Activated CD4-positive, alpha-beta T cell treated with anti-CD3 and anti-CD28 coated beads for 1 hour (primary cell): ENCODE measurements at regions not wholly inside any gene's neighbourhood (a gene's known extent, or its start where the extent isn't known, plus 50 kb on each side); places are given as distances from the start of the nearest gene placed in this dataset.

Experiments
- DNase-seq: peaks from one replicate; pipeline ENCODE4 v3.0.0-alpha.2; 2020

DNA sequence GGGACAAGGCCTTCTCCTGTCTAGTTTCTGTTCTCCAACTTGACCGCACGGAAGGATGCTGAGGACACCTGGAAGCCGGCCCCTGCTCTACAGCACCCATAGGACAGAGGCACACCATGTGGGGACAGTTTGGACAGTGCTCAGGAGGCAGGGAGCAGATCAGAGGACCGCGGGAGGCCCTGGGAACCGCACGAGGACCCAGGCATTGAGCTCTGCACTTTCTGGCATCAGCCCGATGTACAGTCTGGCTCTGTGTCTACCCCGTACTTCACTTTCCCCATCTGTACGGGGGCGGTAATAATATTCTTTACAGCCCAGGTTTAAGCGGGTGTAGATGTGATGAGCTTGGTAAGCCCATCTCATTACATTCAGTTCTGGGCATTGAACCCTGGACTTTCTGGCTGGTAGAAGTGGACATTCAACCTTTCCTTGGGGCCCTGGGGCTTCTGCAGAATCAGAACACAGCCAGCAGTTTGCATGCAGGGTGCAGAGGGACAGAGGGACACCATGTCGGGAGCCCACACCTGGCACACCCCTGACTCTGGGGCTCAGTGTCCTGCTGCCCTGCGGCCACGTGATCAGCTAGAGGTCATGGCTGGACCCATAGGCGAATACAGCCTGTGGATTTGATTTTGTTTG, 258.7 kb downstream of the SEC14L1 start:
- DNase-seq, result no peak

DNA sequence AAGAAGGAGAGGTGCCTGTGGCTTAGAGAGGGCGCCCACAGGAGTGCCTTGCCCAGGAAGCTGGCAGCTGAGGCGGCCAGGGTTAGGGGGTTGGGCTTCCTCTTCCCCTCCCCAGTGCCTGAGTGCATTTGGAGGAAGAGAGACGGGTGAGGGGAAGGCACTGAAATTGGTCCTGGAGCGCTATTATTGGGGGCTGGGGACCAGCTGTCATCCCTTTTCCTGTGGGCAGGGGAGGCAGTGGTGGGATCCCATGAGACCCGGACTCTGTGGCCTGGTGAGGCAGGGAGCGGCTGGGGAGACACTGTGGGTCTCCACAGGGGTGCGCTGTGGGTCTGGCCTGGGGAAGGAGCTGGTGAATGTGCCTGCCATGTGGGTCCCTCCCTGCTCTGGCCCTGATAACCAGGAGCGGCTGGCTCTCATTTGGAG, 259.7 kb downstream of the SEC14L1 start:
- DNase-seq, result peak; percentile 71

DNA sequence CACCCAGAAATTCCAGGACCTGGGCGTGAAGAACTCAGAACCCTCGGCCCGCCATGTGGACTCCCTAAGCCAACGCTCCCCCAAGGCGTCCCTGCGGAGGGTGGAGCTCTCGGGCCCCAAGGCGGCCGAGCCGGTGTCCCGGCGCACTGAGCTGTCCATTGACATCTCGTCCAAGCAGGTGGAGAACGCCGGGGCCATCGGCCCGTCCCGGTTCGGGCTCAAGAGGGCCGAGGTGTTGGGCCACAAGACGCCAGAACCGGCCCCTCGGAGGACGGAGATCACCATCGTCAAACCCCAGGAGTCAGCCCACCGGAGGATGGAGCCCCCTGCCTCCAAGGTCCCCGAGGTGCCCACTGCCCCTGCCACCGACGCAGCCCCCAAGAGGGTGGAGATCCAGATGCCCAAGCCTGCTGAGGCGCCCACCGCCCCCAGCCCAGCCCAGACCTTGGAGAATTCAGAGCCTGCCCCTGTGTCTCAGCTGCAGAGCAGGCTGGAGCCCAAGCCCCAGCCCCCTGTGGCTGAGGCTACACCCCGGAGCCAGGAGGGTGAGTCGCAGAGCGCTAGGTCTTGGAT, 261.5 kb downstream of the SEC14L1 start:
- no peak for DNase-seq

DNA sequence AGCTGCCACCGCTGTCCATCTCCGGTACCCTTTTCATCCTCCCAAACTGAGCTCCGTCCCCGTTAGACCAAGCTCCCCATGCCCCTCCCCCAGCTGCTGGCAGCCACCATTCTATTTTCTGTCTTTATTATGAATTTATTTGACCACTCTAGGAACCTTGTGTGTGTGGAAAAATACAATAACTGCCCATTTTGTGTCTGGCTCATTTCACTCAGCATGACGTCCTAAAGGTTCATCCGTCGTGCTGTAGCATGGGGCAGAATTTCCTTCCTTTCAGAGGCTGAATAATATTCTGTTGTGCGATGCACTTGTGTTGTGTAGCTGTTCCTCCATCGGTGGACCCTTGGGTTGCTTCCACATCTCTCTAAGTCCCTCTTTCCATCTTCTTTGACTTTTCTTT, 263.1 kb downstream of the SEC14L1 start:
- DNase-seq, result no peak

DNA sequence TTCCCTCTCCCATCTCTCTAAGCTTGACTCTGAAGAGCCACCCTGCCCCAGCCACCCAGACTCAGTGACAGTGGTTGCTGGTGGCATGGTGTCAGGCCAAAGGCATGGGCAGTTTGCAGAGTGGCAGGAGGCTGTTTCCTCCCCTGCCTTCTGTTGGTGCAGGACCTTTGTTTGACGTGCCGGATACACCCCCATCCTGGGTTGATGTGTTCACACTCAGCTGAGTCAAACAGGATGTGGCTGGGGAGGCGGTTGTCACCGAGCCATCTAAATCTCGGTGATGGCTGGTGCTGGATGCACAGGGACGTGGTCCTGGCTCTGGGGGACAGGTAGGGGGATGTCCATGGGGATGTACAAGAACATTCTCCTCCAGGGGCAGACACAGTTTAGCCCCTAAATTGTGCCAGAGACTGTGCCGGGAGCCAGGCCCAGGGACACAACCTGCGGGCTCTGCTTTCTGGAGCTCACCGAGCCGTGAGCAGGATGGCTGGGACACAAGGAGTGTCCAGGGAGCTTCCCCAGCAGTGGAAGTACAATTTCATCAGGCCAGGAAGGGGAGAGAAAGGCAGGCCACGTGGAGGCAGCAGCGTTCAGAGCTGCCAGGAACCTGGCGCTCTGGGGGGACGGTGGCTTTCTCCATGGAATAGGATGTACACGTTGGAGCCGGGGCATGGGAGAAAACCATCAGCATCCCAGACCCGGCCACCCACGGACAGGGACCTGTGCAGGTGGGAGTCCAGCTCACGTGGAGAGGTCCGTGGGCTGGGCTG, 264.2 kb downstream of the SEC14L1 start:
- peak; percentile 75 for DNase-seq

DNA sequence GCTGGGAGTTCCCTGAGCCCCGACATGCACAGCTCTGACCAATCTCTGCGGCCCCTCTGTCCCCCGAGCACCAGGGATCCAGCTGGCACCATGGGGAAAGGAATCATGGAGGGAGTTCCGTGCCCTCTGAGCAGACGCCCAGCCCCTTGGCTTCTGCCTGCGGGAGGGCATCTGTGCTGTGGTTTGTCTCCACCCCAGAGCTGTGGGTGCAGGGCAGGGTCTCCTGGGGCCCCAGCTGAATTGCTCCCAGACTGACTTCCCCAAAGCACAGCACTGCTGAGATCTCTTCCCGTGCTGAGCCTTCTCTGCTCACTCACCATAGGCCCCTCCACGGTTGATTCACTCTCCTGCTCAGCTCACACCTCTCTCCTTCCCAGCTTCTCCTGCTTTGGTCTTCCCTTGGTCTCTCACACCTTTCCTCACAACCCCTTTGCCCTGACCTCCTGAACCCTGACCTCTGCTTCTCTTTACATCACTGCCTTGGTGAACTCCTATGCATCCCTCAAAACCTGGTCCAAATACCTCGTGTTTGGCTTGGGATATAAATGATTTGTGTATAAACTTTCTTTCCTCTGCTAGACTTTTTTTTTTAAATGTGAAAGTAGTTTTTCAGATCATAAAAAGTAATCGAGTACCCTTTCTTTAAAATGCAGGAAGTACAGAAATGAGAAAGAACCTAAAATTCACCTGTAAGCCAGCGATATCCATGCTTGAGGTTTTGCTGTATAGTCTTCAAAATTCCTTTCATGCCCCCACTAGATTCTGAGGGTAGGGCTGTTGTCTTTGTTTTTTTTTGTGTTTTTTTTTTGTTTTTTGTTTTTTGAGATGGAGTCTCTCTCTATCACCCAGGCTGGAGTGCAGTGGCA, 265.3 kb downstream of the SEC14L1 start:
- no peak for DNase-seq

DNA sequence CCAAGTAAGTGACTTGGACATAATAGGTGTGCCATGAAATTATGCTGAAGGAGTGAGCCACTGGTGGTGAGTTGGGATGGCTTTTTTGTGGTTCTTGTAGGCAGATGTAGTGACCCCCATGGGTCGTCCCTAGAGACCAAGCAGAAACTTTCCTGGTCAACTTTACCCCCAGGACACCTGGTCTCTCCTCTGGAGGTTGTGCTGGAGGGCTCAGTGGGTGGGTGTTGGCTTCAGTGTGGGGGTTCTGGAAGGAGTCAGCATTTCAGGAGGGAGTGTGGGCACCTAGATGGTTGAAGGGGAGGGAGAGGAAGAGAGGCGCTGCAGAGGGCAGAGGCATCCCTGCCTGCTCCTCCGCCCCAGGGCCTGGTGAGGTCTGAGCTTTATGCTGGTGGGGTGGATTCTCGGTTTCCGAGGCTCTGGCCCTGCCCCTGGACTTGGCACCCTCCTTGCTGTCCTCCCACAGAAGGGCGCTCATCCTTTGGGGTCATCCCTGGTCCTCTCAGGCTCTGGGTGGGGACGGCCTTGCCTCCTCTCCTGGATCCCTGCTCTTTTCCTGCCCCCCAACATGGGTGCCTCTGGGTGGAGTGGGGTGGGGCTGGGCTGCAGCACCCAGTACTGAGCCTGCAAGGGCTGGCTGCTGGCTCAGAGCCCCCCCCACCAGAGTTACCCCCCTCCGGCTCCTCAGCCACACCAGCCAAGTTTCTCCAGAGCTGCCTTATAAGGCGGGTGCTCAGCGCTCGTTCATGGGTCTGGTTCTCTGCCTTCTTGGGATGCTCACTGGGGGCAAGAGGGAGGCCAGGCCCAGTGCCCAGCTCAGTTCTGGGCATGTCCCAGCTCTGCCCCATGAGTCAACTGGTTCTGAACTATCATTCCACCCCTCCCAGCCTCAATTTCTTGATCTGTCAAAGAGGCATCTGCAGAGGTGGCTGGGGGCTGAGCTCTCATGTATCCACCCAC, 266.8 kb downstream of the SEC14L1 start:
- DNase-seq, result no peak

DNA sequence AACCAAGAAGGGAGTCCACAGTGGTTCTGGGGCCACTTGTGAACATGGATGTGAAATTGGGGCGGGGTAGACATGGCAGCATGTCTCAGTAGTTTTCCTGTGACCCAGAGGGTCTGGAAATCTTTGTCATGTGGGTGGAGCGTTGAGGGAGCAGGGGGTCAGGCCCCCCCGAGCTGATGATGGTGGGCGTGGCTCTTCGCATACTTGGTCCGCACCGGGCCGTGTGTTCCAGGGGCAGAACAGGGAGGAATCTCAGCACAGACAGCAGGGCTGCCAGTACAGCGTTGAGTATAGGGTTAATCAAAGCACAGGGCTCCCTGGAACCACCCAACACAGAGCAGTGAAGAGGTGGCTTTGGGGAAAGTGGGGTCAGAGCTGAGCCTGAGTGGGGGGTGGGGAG, 267.5 kb downstream of the SEC14L1 start:
- DNase-seq, result no peak

DNA sequence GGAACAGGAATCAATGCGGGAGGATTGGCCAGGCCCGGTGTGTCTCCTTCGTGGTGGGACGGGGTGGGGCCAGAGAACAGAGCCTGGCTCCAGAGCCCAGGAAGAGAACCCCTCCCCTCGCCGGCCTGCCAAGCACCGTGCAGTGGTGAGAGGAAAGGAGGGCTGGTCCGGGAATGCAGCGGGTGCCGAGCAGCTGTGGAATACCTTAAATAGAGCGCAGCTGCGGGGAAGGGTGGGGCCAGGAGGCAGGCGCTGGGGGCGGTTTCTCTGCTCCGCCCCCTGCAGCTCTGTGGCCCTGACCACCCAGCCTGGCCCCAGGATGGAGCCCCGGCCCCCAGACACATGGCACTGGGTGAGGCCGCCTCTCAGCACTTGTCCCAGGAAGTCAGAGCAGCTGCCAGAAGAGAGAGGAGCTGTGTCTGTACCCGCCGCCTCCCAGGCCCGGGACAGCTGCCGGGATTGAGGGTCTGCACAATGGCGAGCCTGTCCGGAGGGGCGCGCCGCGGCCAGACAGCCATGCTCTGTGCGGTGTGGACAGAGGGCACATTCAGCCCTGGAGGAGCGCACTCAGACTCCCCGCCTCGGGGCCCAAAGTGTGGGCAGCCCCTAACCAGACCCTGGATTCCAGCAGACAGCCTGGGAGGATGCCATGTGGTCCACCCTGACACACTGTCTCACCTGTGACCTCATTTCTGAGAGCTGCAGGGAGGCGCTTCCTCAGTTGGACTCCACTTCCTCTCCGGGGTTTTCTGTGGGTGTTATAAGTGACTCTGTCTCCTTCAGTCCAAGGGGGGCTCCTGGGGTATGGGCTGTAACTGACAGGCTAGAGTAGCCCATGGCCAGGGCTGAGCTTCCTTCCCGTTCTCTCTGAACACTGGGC, 268.8 kb downstream of the SEC14L1 start:
- no peak for DNase-seq

DNA sequence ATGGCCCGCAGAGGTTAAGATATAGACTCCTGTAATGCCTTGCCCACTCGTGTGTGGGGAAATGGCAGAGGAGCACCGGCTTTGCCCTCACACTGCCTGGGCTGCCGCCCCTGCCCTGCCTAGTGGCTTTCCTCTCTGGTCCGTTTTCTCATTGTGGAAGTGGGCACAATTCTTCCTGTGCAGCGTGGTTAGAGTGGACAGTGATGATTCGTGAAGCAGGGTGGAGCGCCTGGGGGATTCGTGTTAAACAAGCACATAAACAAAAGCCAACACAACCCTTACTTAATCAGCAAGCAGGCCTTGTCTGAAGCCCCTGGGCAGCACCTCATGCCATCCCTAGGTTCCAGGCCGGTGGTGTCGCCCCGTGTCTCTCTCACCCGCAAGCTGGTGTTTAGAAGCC, 269.7 kb downstream of the SEC14L1 start:
- DNase-seq, result no peak

DNA sequence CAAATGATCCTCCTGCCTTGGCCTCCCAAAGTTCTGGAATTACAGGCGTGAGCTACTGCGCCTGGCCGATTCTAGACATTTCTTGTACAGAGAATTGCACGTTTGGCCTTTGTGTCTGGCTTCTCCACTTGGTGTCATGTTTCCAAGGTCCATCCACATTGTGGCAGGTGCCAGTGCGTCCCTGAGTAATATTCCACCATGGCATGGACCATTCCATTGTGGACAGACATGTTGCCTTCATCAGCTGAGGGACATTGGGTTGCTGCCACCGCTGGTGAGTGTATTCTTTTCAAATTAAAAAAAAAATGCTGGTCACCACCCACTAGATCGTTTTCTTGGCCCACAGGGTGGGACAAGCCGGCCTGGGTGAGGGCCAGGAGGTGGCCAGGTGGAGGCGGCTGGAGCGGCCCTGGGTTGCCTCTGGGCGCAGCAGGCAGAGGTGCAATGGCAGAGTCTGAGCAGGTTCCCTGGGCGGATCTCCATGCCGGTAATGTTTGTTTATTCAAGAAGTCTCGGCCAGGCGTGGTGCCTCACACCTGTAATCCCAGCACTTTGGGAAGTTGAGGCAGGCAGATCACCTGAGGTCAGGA, 274.1 kb downstream of the SEC14L1 start:
- DNase-seq, result no peak

DNA sequence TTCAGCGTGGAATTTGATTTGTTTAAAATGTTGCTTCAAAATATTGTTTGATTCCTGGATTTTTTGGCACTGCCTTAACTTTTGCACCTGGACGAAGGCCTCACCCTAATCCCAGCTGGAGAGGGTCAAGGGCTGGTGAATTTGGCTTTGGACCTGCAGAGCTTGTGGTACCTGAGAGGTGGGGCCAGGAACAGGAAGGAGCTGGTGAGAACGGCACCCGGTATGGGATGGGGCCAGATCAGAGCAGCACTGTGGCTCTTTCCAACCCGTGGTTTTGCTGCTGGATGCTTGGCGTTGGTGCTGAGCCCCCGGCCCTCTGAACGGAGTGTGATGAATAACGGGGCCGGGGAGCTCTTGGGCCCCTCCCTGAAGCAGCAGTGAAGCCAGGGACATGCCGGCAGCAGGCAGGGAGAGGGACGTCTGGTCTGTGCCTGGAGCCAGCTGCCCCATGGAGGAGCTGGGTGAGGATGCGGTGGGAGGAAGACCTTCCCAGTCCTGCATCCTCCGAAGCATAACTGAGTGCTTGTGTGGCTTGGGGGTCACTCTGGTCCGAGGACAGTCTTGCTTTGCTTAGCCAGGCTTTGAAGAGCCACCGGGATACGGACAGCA, 275.4 kb downstream of the SEC14L1 start:
- DNase-seq, result no peak

DNA sequence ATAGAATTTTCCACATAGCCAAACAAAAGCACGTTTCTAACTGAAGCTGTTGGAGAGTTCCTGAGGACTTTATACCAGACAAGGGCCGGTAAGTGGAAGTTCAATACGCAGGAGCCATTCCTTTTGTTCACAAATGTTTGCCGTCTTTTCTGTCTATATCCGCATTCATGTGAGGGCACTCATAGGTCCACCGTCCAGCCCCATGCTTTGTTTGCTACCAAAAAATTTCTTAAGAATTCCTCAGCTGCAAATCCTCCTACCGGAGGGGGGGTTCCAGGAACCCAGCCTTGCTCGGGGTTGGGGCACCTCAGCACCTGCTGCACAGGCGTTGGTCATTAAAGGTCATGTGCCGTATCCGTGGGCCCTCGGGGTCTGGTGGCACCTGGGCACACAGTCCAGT, 276.8 kb downstream of the SEC14L1 start:
- no peak for DNase-seq

DNA sequence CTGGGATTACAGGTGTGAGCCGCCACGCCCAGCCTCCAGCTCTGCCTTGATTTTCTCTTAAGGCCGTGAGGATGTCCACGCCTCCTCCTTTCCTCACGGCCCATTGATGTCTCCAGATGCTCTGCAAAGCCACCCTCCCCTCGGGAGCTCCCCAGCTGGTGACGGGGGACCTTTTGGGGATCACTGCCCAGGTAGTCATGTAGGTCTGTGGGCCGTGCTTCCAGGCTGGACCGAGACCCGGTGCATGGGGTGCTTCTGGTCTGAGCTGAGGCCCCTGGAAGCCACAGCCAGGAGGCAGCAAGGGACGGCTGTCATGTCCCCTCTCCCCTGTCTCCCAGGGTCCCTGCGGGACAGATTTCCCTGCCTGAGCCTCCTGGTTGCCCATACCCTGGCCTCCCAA, 277.8 kb downstream of the SEC14L1 start:
- DNase-seq, result no peak

DNA sequence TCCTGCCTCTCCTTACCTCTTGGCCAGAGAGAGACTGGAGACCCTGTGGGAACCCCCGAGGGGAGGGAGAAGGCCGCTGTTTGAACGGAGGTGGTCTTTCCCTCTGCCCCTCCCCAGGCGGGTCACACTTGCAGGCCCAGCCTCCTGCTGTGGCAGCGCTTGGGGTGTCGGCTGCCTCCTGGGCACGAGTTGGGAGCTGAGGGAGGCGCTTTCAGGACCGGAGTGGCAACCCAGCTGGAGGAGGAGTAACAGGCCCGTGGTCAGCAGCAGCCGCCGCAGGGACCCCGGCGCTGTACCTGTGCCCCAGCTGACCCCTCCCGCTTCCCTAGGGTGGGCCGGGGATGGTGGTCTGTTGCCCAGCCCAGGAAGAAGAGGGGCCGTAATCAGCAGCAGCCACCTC, 278.3 kb downstream of the SEC14L1 start:
- no peak for DNase-seq

DNA sequence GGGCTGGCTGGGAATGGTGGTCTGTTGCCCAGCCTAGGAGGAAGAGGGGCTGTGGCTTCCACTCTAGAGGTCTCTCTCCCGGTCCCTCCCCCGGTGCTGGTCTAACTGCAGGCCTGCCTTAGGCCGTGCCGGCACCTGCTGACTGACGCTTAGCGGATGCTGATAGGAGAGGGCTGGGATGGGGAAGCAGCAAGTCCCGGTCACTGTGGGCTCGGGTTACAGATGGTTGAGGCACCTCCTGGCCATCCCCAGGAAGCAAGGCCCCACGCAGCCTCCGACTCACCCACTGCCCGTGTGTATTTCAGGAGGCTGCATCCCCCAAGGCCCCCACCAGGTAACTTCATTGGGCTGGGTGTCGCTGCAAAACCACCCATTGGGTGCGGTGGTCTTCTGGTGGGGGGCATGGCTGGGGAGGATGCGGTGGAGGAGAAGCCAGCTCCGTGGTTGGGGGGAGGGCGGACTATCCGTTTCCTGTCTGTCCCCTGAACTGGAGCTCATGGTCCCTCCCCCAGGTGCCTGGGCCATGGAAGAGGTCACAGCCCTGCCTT, 278.9 kb downstream of the SEC14L1 start:
- no peak for DNase-seq

DNA sequence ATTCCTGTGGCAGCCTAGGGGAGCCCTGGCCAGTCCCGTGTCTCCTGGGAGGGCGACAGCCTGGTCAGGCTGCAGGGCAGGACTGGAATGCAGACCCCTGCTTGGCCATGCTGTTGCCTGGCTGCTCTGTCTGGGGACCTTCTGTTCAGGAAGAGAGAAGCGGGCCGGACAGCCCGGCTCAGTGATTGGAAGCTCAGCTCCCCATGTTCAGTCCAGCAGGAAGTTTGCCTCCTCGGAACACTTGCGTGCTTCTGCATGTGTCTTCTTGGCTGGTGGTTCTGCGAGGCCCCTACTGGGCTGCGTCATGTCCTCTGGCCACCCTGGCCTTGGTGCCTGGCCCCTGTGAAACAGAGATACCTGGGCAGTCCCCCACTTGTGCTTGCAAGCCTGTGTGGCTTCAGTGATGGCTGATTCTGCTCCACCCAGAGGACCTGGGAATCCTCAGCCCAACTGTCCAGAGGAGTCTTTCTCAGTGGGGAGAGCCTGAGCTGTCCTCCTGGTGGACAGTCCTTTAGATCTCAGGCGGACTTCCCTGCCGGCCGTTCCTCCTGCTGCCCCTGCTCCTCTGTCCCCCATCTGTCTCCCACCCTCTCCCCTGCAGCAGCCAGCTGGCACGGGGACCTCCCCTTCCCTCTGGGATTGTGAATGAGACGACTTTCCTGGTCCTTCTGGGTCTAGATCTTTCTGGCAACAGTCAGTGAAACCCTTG, 279.5 kb downstream of the SEC14L1 start:
- no peak for DNase-seq

DNA sequence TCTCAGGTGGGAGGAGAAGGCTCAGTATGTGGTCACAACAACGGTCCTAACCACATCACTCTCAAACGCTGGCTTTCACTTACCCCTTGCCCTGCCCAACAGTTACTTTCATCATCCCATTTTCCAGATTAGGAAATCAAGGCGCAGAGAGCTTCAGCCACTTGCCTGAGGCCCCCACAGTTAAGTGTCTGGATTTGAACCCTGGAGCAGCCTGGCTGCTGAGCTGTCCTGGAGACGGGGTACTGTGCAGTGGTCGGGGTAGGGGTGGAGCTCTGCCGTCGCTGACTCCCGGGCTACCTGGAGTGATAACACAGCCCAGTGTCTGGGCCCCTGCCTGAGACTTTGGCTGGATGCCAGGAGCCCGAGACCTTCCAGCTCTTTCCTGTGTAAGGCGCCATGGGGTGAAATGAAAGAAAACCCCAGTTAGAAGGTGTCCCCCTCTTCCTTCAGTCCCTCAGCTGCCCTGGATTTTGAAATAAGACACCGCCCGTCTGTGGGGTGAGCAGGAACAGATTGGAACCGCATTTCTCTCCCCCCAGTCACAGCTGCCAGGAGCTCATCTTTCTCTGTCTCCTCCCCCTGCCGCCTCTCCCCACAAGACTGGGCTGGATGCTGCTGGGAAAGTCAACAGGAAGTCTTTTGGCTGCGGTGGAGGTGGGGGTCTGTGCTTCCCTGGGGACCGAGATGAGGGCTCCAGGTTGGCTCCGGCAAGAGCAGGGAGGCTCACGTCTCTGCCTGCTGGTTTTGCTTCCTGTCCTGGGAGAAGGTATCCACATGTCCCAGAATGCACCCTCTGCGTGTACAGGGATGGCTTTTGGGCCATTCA, 280.2 kb downstream of the SEC14L1 start:
- peak; percentile 39 for DNase-seq

DNA sequence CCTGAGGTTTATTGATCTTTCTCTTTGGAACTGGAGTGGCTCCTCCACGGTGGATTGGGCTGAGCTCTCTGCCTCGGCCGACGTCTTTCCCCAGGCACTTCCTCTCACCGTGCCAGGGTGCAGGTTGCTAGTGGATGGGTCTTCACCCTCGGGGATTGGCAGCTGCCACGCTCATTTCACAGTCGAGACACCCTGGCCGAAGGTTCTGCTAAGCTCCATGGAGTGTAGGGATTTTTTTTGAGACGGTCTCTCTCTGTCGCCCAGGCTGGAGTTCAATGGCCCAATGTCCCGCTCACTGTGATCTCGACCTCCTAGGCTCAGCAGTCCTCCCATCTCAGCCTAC, 280.8 kb downstream of the SEC14L1 start:
- no peak for DNase-seq
